SK-N-SH treated with all-trans-retinoic acid at 6 μM for 48 hours (cell line): ENCODE measurements at regions not wholly inside any gene's neighbourhood (a gene's known extent, or its start where the extent isn't known, plus 50 kb on each side); places are given as distances from the start of the nearest gene placed in this dataset.

ENCODE experiments used
- ATAC-seq: fragments of 200-7000 bp; cut with Tn5 transposase; 3 replicates; pipeline ENCODE4 v1.9.1; 2020; ENCODE audit warnings: mild to moderate bottlenecking, moderate library complexity
- ARNTL ChIP-seq: fragments of 450-650 bp; formaldehyde crosslinking; IDR thresholded peaks from 2 replicates; pipeline ENCODE4 v1.5.0; 2020; ENCODE audit warnings: low read depth, mild to moderate bottlenecking, moderate library complexity, borderline replicate concordance
- BACH2 ChIP-seq: fragments of 250-450 bp; sonication (Bioruptor Pico); IDR thresholded peaks from 2 replicates; pipeline ENCODE4 v1.9.0; 2021; ENCODE audit warnings: mild to moderate bottlenecking, borderline replicate concordance
- CREB5 ChIP-seq: fragments of 250-450 bp; sonication (Bioruptor Pico); IDR thresholded peaks from 2 replicates; pipeline ENCODE4 v1.5.1; 2020; ENCODE audit warnings: low read depth, mild to moderate bottlenecking, moderate library complexity
- CSDC2 ChIP-seq: fragments of 250-450 bp; sonication (Bioruptor Pico); IDR thresholded peaks from 2 replicates; pipeline ENCODE4 v1.5.0; 2020; ENCODE audit warnings: mild to moderate bottlenecking, moderate library complexity
- ESRRG ChIP-seq: fragments of 250-450 bp; sonication (Bioruptor Pico); IDR thresholded peaks from 2 replicates; pipeline ENCODE4 v1.6.1; 2021; ENCODE audit warnings: mild to moderate bottlenecking
- GLIS3 ChIP-seq: fragments of 250-450 bp; sonication (Bioruptor Pico); IDR thresholded peaks from 2 replicates; pipeline ENCODE4 v1.5.0; 2020; ENCODE audit warnings: mild to moderate bottlenecking, moderate library complexity
- ISL1 ChIP-seq: fragments of 250-450 bp; sonication (Bioruptor Pico); IDR thresholded peaks from 2 replicates; pipeline ENCODE4 v2.1.2; 2022; ENCODE audit warnings: mild to moderate bottlenecking, moderate library complexity
- OSR1 ChIP-seq: fragments of 250-450 bp; sonication (Bioruptor Pico); IDR thresholded peaks from 2 replicates; pipeline ENCODE4 v1.8.0; 2022; ENCODE audit warnings: moderate library complexity, mild to moderate bottlenecking, inconsistent platforms
- POU6F1 ChIP-seq: fragments of 250-450 bp; sonication (Bioruptor Pico); IDR thresholded peaks from 2 replicates; pipeline ENCODE4 v1.8.0; 2021; ENCODE audit warnings: low read depth, mild to moderate bottlenecking, moderate library complexity, borderline replicate concordance
- RARB ChIP-seq: fragments of 250-450 bp; sonication (Bioruptor Pico); IDR thresholded peaks from 2 replicates; pipeline ENCODE4 v1.8.0; 2021; ENCODE audit warnings: mild to moderate bottlenecking, moderate library complexity
- SNAI2 ChIP-seq: fragments of 250-450 bp; sonication (Bioruptor Pico); IDR thresholded peaks from 2 replicates; pipeline ENCODE4 v1.5.0; 2020; ENCODE audit warnings: mild to moderate bottlenecking, moderate library complexity
- TCF4 ChIP-seq: fragments of 250-450 bp; sonication (Bioruptor Pico); IDR thresholded peaks from 2 replicates; pipeline ENCODE4 v1.8.0; 2021; ENCODE audit warnings: mild to moderate bottlenecking, moderate library complexity, borderline replicate concordance
- TOX ChIP-seq: fragments of 250-450 bp; sonication (Bioruptor Pico); IDR thresholded peaks from 2 replicates; pipeline ENCODE4 v1.8.0; 2021; ENCODE audit warnings: mild to moderate bottlenecking, moderate library complexity, borderline replicate concordance
- TSHZ2 ChIP-seq: fragments of 250-450 bp; sonication (Bioruptor Pico); IDR thresholded peaks from 2 replicates; pipeline ENCODE4 v1.5.0; 2020; ENCODE audit warnings: mild to moderate bottlenecking, moderate library complexity
- ZC3H10 ChIP-seq: fragments of 250-450 bp; sonication (Bioruptor Pico); IDR thresholded peaks from 2 replicates; pipeline ENCODE4 v1.5.1; 2021; ENCODE audit warnings: mild to moderate bottlenecking, moderate library complexity
- ZFP3 ChIP-seq: fragments of 250-450 bp; sonication (Bioruptor Pico); IDR thresholded peaks from 2 replicates; pipeline ENCODE4 v1.5.0; 2020; ENCODE audit warnings: mild to moderate bottlenecking, moderate library complexity
- ZFP30 ChIP-seq: fragments of 450-650 bp; formaldehyde crosslinking; IDR thresholded peaks from 2 replicates; pipeline ENCODE4 v1.5.0; 2022; ENCODE audit warnings: mild to moderate bottlenecking, moderate library complexity
- ZNF565 ChIP-seq: fragments of 450-650 bp; formaldehyde crosslinking; conservative IDR thresholded peaks from 2 replicates; pipeline ENCODE4 v1.5.0; 2020; ENCODE audit warnings: low read depth, mild to moderate bottlenecking, moderate library complexity
- ZNF70 ChIP-seq: fragments of 450-650 bp; formaldehyde crosslinking; IDR thresholded peaks from 2 replicates; pipeline ENCODE4 v1.5.0; 2020; ENCODE audit warnings: mild to moderate bottlenecking, moderate library complexity
- ZNF8 ChIP-seq: fragments of 450-650 bp; formaldehyde crosslinking; IDR thresholded peaks from 2 replicates; pipeline ENCODE4 v1.5.0; 2020; ENCODE audit warnings: mild to moderate bottlenecking, moderate library complexity
- TF ChIP-seq, protein P1 (sequence below): fragments of 250-450 bp; sonication (Bioruptor Pico); IDR thresholded peaks from 2 replicates; pipeline ENCODE4 v1.8.0; 2020; ENCODE audit warnings: mild to moderate bottlenecking, moderate library complexity, borderline replicate concordance
- TF ChIP-seq, protein P2 (sequence below): fragments of 250-450 bp; sonication (Bioruptor Pico); IDR thresholded peaks from 2 replicates; pipeline ENCODE4 v1.5.1; 2021; ENCODE audit warnings: mild to moderate bottlenecking, moderate library complexity

DNA sequence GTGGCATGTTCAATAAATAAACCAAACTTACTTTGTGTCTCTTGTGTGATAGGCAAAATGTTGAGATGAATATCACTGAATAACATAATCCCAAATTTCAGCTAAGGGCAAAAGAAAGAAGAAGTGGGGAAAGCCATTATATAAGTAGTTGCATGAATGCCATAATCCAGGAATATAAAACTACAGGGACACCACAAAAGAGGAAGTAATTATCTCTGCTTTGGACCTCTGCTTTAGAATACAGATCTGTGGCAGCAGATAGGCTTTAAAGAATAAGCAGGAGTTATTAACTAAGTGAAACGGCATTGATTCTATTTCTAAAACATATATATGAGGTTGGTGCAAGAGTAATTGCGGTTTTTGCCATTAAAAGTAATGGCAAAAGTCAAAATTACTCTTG, 288.5 kb upstream of the SNX7 start:
- no peak for ATAC-seq
- no peak for TF ChIP-seq GLIS3 (CRISPR knock-in tag)
- no peak for TF ChIP-seq ISL1 (CRISPR knock-in tag)
- TF ChIP-seq SNAI2 (CRISPR knock-in tag): no peak
- no peak for TF ChIP-seq RARB (CRISPR knock-in tag)
- no peak for TF ChIP-seq ESRRG (CRISPR knock-in tag)

DNA sequence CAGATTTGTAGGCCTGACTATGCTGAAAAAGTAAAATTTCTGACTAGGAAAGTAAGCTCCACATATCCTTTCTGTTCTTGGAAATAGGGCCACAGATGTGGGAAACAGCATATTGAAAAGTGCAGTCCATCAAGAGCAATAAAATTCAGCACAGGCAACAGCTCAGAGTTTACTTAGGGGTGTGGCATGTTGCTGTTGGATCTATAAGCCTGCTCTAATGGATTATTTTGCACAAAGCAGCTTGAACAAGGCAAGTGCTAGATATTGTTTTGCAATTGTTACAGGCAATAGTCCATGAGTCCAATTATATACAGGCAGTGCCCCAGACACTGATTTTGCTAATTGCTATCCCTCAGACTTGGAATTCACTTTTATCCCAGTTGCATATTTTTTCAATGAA, 289.8 kb upstream of the SNX7 start:
- no peak for TF ChIP-seq TSHZ2
- TF ChIP-seq, all 23 proteins: peak for 0
- ATAC-seq: no peak

GRCh38 chr1:98369463-98369862, 292.1 kb upstream of the SNX7 start:
- ATAC-seq: no peak
- TF ChIP-seq TCF4 (no peak), ZNF565 (no peak), ARNTL (CRISPR knock-in tag) (no peak), BACH2 (CRISPR knock-in tag) (no peak), ISL1 (CRISPR knock-in tag) (no peak), TOX (CRISPR knock-in tag) (no peak), CREB5 (CRISPR knock-in tag) (no peak), ZC3H10 (CRISPR knock-in tag) (no peak), CSDC2 (CRISPR knock-in tag) (no peak), ZNF70 (CRISPR knock-in tag) (no peak), ZFP3 (CRISPR knock-in tag) (no peak), OSR1 (CRISPR knock-in tag) (no peak), ESRRG (CRISPR knock-in tag) (no peak), GLIS3 (CRISPR knock-in tag) (no peak), SNAI2 (CRISPR knock-in tag) (no peak)
- TF ChIP-seq, protein P1, sequence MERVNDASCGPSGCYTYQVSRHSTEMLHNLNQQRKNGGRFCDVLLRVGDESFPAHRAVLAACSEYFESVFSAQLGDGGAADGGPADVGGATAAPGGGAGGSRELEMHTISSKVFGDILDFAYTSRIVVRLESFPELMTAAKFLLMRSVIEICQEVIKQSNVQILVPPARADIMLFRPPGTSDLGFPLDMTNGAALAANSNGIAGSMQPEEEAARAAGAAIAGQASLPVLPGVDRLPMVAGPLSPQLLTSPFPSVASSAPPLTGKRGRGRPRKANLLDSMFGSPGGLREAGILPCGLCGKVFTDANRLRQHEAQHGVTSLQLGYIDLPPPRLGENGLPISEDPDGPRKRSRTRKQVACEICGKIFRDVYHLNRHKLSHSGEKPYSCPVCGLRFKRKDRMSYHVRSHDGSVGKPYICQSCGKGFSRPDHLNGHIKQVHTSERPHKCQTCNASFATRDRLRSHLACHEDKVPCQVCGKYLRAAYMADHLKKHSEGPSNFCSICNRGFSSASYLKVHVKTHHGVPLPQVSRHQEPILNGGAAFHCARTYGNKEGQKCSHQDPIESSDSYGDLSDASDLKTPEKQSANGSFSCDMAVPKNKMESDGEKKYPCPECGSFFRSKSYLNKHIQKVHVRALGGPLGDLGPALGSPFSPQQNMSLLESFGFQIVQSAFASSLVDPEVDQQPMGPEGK: no peak
- TF ChIP-seq, protein P2, sequence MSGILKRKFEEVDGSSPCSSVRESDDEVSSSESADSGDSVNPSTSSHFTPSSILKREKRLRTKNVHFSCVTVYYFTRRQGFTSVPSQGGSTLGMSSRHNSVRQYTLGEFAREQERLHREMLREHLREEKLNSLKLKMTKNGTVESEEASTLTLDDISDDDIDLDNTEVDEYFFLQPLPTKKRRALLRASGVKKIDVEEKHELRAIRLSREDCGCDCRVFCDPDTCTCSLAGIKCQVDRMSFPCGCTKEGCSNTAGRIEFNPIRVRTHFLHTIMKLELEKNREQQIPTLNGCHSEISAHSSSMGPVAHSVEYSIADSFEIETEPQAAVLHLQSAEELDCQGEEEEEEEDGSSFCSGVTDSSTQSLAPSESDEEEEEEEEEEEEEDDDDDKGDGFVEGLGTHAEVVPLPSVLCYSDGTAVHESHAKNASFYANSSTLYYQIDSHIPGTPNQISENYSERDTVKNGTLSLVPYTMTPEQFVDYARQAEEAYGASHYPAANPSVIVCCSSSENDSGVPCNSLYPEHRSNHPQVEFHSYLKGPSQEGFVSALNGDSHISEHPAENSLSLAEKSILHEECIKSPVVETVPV (CRISPR knock-in tag): no peak

GRCh38 chr1:98368995-98369394, 292.5 kb upstream of the SNX7 start:
- no peak for ATAC-seq
- no peak for TF ChIP-seq ZNF8 (CRISPR knock-in tag)
- TF ChIP-seq, protein P1: no peak
- no peak for TF ChIP-seq ESRRG (CRISPR knock-in tag)
- TF ChIP-seq ZC3H10 (CRISPR knock-in tag): no peak
- TF ChIP-seq ZFP30 (CRISPR knock-in tag): no peak
- TF ChIP-seq, protein P2 (CRISPR knock-in tag): no peak
- no peak for TF ChIP-seq SNAI2 (CRISPR knock-in tag)
- TF ChIP-seq ARNTL (CRISPR knock-in tag): no peak
- no peak for TF ChIP-seq RARB (CRISPR knock-in tag)
- TF ChIP-seq POU6F1 (CRISPR knock-in tag): no peak
- TF ChIP-seq ZFP3 (CRISPR knock-in tag): no peak
- no peak for TF ChIP-seq GLIS3 (CRISPR knock-in tag)
- no peak for TF ChIP-seq BACH2 (CRISPR knock-in tag)
- no peak for TF ChIP-seq TCF4
- no peak for TF ChIP-seq ZNF70 (CRISPR knock-in tag)
- TF ChIP-seq ZNF565: no peak
- no peak for TF ChIP-seq OSR1 (CRISPR knock-in tag)
- no peak for TF ChIP-seq ISL1 (CRISPR knock-in tag)
